Neural cell (in vitro differentiated cells): ENCODE measurements at regions not wholly inside any gene's neighbourhood (a gene's known extent, or its start where the extent isn't known, plus 50 kb on each side); places are given as distances from the start of the nearest gene placed in this dataset.
"Not testable (repeated sequence)": the region's sequence is repeated elsewhere in the genome, so short reads cannot be mapped to it uniquely, and the experiment has no call there.

Experiments
- EP300 ChIP-seq: fragments of 450-650 bp; conservative IDR thresholded peaks from 2 replicates; pipeline ENCODE4 v1.6.1; 2014; ENCODE audit warnings: antibody characterized with exemption, mild to moderate bottlenecking, moderate library complexity; ENCODE audit not compliant: poor library complexity, severe bottlenecking
- RAD21 ChIP-seq: fragments of 450-650 bp; conservative IDR thresholded peaks from 2 replicates; pipeline ENCODE4 v1.6.1; 2014; ENCODE audit warnings: antibody characterized with exemption, mild to moderate bottlenecking, moderate library complexity
- TF ChIP-seq, protein P1 (sequence below): fragments of 450-650 bp; IDR thresholded peaks from 2 replicates; pipeline ENCODE4 v1.5.1; 2014; ENCODE audit warnings: antibody characterized with exemption, mild to moderate bottlenecking, moderate library complexity; ENCODE audit not compliant: poor library complexity, severe bottlenecking

- TF ChIP-seq, protein P1, sequence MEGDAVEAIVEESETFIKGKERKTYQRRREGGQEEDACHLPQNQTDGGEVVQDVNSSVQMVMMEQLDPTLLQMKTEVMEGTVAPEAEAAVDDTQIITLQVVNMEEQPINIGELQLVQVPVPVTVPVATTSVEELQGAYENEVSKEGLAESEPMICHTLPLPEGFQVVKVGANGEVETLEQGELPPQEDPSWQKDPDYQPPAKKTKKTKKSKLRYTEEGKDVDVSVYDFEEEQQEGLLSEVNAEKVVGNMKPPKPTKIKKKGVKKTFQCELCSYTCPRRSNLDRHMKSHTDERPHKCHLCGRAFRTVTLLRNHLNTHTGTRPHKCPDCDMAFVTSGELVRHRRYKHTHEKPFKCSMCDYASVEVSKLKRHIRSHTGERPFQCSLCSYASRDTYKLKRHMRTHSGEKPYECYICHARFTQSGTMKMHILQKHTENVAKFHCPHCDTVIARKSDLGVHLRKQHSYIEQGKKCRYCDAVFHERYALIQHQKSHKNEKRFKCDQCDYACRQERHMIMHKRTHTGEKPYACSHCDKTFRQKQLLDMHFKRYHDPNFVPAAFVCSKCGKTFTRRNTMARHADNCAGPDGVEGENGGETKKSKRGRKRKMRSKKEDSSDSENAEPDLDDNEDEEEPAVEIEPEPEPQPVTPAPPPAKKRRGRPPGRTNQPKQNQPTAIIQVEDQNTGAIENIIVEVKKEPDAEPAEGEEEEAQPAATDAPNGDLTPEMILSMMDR = not testable (repeated sequence)
- not testable (repeated sequence) for TF ChIP-seq RAD21, EP300
These were observed 443.5 kb downstream of the ARL4A start for GRCh38 chr7:13130906-13131305.
